ENCODE measurements at regions not wholly inside any gene's neighbourhood (a gene's known extent, or its start where the extent isn't known, plus 50 kb on each side); places are given as distances from the start of the nearest gene placed in this dataset.

DNA sequence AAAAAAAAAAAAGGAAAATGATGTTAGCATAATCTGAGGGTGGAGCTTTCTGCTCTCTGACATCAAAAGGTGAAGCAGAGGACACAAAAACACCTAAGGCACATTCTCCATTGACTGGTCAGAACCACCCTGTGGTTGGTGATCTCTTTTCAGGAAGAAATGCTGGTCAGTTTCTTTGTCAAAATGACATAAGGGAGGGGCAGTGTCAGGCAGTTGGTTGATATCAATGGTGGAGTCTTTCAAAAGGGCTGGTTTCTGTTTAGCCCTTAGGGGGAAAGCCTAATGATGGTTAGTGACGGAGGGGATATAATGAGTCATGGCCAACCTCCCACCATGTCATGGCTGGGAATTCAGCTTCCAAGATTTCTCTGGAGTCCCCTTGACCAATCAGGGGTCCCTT is 185.9 kb upstream of the GBE1 start:
- Histone ChIP-seq H3K9me3 (peaks cover 0 to 14% (median 9%) of the 10 kb centered on the region in 3 donors), H3K27me3 (no peaks in the 10 kb centered on the region), H3K4me3 (no peak overlapping the region), H3K27ac (no peak overlapping the region), H3K36me3 (no peaks in the 10 kb centered on the region), H3K4me1 (no peaks in the 10 kb centered on the region)
- TF ChIP-seq, protein P1, sequence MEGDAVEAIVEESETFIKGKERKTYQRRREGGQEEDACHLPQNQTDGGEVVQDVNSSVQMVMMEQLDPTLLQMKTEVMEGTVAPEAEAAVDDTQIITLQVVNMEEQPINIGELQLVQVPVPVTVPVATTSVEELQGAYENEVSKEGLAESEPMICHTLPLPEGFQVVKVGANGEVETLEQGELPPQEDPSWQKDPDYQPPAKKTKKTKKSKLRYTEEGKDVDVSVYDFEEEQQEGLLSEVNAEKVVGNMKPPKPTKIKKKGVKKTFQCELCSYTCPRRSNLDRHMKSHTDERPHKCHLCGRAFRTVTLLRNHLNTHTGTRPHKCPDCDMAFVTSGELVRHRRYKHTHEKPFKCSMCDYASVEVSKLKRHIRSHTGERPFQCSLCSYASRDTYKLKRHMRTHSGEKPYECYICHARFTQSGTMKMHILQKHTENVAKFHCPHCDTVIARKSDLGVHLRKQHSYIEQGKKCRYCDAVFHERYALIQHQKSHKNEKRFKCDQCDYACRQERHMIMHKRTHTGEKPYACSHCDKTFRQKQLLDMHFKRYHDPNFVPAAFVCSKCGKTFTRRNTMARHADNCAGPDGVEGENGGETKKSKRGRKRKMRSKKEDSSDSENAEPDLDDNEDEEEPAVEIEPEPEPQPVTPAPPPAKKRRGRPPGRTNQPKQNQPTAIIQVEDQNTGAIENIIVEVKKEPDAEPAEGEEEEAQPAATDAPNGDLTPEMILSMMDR (IDR thresholded peaks at IDR 0.05 in 4 of 5, conservative IDR thresholded peaks at IDR 0.05 in 1 of 5): no peak
- no peak for TF ChIP-seq POLR2A (IDR thresholded peaks at IDR 0.05)
- DNase-seq (no peak), ATAC-seq (no peak)
- in situ Hi-C loops (cut with MboI; ENCODE audit: low sequenced_read_pairs in 4 of 4) (no loop called here), intact Hi-C loops (cut with DNase I; ENCODE audit: low total_unique reads) (no loop called here)

DNA sequence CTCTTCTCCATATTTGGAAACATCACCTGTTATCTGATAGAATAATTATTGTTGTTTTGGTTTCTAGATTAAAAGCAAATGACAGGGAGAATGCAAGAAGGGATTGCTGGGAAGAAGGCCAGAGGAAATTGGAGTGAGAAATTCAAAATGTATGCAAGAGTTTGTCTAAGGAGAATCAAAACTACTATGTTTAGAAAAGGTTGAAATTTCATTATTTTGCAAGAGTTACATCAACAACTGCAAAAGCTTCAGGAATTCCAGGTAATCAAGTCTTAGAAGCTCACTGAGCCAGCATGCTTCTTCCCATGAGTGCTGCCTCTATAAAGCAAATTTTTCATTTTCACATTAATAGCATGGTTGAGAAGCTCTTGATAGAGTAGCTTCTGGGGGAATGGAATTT is 177.2 kb upstream of the GBE1 start:
- in situ Hi-C loops (cut with MboI; ENCODE audit: low sequenced_read_pairs in 4 of 4): no loop called here
- H3K36me3 ChIP-seq: no peaks in the 10 kb centered on the region
- no peaks in the 10 kb centered on the region for H3K27me3 ChIP-seq
- H3K4me3 ChIP-seq: no peak overlapping the region
- intact Hi-C loops (cut with DNase I; ENCODE audit: low total_unique reads): no loop called here
- TF ChIP-seq, protein P1 (IDR thresholded peaks at IDR 0.05 in 4 of 5, conservative IDR thresholded peaks at IDR 0.05 in 1 of 5): no peak
- no peak overlapping the region for H3K27ac ChIP-seq
- no peaks in the 10 kb centered on the region for H3K4me1 ChIP-seq
- ATAC-seq (no peak), DNase-seq (no peak)
- H3K9me3 ChIP-seq: peaks cover 0 to 5% (median 3%) of the 10 kb centered on the region in 3 donors

DNA sequence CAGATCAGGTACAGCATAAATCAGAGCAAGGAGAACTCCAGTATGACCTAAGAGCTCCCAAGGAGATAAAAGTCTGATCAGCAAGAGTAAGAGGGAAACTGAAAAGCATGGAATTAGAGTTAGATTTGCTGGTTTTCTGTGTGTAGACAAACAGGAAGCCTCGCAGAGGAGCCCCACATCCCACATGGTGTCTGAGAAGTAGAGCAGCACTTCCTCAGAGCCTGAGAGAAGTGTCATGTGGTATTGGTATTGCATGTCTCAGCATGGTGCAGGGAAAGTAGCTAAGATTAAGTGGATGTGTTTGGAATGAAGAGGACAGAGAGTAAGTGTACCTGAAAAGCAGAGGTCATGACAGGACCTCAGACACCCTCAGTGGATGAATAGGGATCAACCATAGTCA is 175.4 kb upstream of the GBE1 start:
- Histone ChIP-seq H3K9me3 (no peaks in the 10 kb centered on the region), H3K4me3 (no peak overlapping the region), H3K27ac (no peak overlapping the region), H3K27me3 (no peaks in the 10 kb centered on the region), H3K4me1 (no peaks in the 10 kb centered on the region), H3K36me3 (no peaks in the 10 kb centered on the region)
- TF ChIP-seq, protein P1 (IDR thresholded peaks at IDR 0.05 in 4 of 5, conservative IDR thresholded peaks at IDR 0.05 in 1 of 5): no peak
- no peak for TF ChIP-seq POLR2A (IDR thresholded peaks at IDR 0.05)
- intact Hi-C loops (cut with DNase I; ENCODE audit: low total_unique reads): no loop called here
- in situ Hi-C loops (cut with MboI; ENCODE audit: low sequenced_read_pairs in 4 of 4): no loop called here
- ATAC-seq (no peak), DNase-seq (no peak)

GRCh38 chr3:81932681-81933080 is 171.2 kb upstream of the GBE1 start:
- H3K27me3 ChIP-seq: no peaks in the 10 kb centered on the region
- intact Hi-C loops (cut with DNase I; ENCODE audit: low total_unique reads): loop anchor here (1.0 kb wide), 1 partner anchor 14 kb away; no protein-coding TSS in a partner anchor
- ATAC-seq (no peak), DNase-seq (no peak)
- no peaks in the 10 kb centered on the region for H3K4me1 ChIP-seq
- no peaks in the 10 kb centered on the region for H3K9me3 ChIP-seq
- no peak overlapping the region for H3K27ac ChIP-seq
- no peak overlapping the region for H3K4me3 ChIP-seq
- no peak for TF ChIP-seq POLR2A (IDR thresholded peaks at IDR 0.05)
- TF ChIP-seq, protein P1 (IDR thresholded peaks at IDR 0.05 in 4 of 5, conservative IDR thresholded peaks at IDR 0.05 in 1 of 5): no peak
- in situ Hi-C loops (cut with MboI; ENCODE audit: low sequenced_read_pairs in 4 of 4): no loop called here
- H3K36me3 ChIP-seq: no peaks in the 10 kb centered on the region
